HepG2 (cell line): ENCODE measurements at regions not wholly inside any gene's neighbourhood (a gene's known extent, or its start where the extent isn't known, plus 50 kb on each side); places are given as distances from the start of the nearest gene placed in this dataset.

Experiments used
- AHR ChIP-seq: IDR thresholded peaks from 2 replicates; pipeline ENCODE4 v1.6.1; 2018; ENCODE audit warnings: missing genetic modification reagents, missing compliant biosample characterization
- DNMT3B ChIP-seq: conservative IDR thresholded peaks from 2 replicates; pipeline ENCODE4 v1.6.1; 2016; ENCODE audit warnings: missing biosample characterization, control low read depth
- HIVEP1 ChIP-seq: sonication (generic); formaldehyde crosslinking; IDR thresholded peaks from 2 replicates; pipeline ENCODE4 v1.4.0; 2020; ENCODE audit warnings: mild to moderate bottlenecking, missing genetic modification reagents
- HMG20B ChIP-seq: conservative IDR thresholded peaks from 2 replicates; pipeline ENCODE4 v1.6.1; 2016; ENCODE audit warnings: missing genetic modification reagents, missing compliant biosample characterization
- HNRNPLL ChIP-seq: fragments of 200-400 bp; formaldehyde crosslinking; IDR thresholded peaks from 2 replicates; pipeline ENCODE4 v1.6.1; 2017; ENCODE audit warnings: mild to moderate bottlenecking, low read depth, low read length; ENCODE audit not compliant: poor library complexity, severe bottlenecking
- MAFK ChIP-seq, 2 experiments: IDR thresholded peaks in 1 of 2; conservative IDR thresholded peaks in 1 of 2; 2 replicates each; pipeline ENCODE4 v1.6.1; 2011; ENCODE audit warnings: improper control_type of control experiment in 2 of 2, low read length in 2 of 2
- MEF2D ChIP-seq: sonication (generic); formaldehyde crosslinking; IDR thresholded peaks from 2 replicates; pipeline ENCODE4 v1.5.1; 2020; ENCODE audit warnings: mild to moderate bottlenecking, missing genetic modification reagents
- POLR2A ChIP-seq, 2 experiments: IDR thresholded peaks; 2 replicates each; pipeline ENCODE4 v1.6.1; 2011; ENCODE audit warnings: low read depth in 2 of 2, low read length in 2 of 2, mild to moderate bottlenecking in 1 of 2, moderate library complexity in 1 of 2; ENCODE audit not compliant: insufficient read depth in 1 of 2
- STAG1 ChIP-seq: sonication (generic); formaldehyde crosslinking; IDR thresholded peaks from 2 replicates; pipeline ENCODE4 v1.4.0; 2020; ENCODE audit warnings: missing genetic modification reagents
- TCF7L2 ChIP-seq: IDR thresholded peaks from 2 replicates; pipeline ENCODE4 v1.6.1; 2011; ENCODE audit warnings: mild to moderate bottlenecking, low read depth, low read length, moderate library complexity
- ZNF350 ChIP-seq: sonication (generic); formaldehyde crosslinking; IDR thresholded peaks from 2 replicates; pipeline ENCODE4 v1.4.0; 2020; ENCODE audit warnings: mild to moderate bottlenecking, low read depth, missing genetic modification reagents, borderline replicate concordance
- TF ChIP-seq, protein P1 (sequence below): sonication (generic); formaldehyde crosslinking; IDR thresholded peaks from 2 replicates; pipeline ENCODE4 v1.5.0; 2020; ENCODE audit warnings: mild to moderate bottlenecking, missing genetic modification reagents, moderate library complexity

DNA sequence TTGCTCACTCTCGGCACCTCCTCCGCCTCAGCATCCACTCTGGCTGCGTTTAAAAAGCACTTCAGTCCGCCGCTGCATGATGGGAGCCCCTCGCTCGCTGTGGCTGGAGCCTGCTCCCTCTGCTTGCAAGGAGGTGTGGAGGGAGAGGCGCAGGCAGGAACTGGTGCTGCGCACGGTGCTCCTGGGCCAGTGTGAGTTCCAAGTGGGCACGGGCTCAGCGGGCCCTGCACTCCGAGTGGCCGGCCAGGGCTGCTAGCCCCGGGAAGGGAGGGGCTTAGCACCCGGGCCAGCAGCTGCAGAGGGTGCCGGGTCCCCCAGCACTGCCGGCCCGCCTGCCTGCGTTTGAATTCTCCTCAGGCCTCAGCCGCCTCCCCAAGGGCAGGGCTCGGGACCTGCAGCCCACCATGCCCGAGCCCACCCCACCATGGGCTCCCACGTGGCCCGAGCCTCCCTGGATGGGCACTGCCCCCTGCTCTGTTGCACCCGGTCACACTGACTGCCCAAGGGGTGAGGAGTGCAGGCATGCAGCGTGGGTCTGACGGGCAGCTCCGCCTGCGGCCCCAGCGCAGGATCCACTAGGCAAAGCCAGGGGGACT is 1599.5 kb downstream of the NCAM2 start:
- TF ChIP-seq HNRNPLL, result no peak
- TF ChIP-seq AHR (CRISPR knock-in tag), result no peak
- TF ChIP-seq TCF7L2, result no peak
- TF ChIP-seq HMG20B (CRISPR knock-in tag), result no peak
- no peak for TF ChIP-seq HIVEP1 (CRISPR knock-in tag)
- TF ChIP-seq ZNF350, result no peak
- TF ChIP-seq, protein P1, sequence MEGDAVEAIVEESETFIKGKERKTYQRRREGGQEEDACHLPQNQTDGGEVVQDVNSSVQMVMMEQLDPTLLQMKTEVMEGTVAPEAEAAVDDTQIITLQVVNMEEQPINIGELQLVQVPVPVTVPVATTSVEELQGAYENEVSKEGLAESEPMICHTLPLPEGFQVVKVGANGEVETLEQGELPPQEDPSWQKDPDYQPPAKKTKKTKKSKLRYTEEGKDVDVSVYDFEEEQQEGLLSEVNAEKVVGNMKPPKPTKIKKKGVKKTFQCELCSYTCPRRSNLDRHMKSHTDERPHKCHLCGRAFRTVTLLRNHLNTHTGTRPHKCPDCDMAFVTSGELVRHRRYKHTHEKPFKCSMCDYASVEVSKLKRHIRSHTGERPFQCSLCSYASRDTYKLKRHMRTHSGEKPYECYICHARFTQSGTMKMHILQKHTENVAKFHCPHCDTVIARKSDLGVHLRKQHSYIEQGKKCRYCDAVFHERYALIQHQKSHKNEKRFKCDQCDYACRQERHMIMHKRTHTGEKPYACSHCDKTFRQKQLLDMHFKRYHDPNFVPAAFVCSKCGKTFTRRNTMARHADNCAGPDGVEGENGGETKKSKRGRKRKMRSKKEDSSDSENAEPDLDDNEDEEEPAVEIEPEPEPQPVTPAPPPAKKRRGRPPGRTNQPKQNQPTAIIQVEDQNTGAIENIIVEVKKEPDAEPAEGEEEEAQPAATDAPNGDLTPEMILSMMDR (CRISPR knock-in tag), result no peak
- no peak for TF ChIP-seq MAFK (conservative IDR thresholded peaks at IDR 0.05 in 1 of 2, IDR thresholded peaks at IDR 0.05 in 1 of 2; ENCODE audit: low read length in 2 of 2)
- no peak for TF ChIP-seq POLR2A (IDR thresholded peaks at IDR 0.05; ENCODE audit: insufficient read depth in 1 of 2, low read depth in 2 of 2, low read length in 2 of 2)
- TF ChIP-seq MEF2D, result no peak
- no peak for TF ChIP-seq DNMT3B (CRISPR knock-in tag)
- no peak for TF ChIP-seq STAG1 (CRISPR knock-in tag)
